Left renal pelvis (tissue), 4 donors: ENCODE measurements at regions not wholly inside any gene's neighbourhood (a gene's known extent, or its start where the extent isn't known, plus 50 kb on each side); places are given as distances from the start of the nearest gene placed in this dataset.

Experiments used
- DNase-seq, 4 donors: peaks; one replicate each; pipeline ENCODE4 v3.0.0-alpha.2; 2013; ENCODE audit warnings: low read depth in 4 of 4, low spot score in 3 of 4

DNA sequence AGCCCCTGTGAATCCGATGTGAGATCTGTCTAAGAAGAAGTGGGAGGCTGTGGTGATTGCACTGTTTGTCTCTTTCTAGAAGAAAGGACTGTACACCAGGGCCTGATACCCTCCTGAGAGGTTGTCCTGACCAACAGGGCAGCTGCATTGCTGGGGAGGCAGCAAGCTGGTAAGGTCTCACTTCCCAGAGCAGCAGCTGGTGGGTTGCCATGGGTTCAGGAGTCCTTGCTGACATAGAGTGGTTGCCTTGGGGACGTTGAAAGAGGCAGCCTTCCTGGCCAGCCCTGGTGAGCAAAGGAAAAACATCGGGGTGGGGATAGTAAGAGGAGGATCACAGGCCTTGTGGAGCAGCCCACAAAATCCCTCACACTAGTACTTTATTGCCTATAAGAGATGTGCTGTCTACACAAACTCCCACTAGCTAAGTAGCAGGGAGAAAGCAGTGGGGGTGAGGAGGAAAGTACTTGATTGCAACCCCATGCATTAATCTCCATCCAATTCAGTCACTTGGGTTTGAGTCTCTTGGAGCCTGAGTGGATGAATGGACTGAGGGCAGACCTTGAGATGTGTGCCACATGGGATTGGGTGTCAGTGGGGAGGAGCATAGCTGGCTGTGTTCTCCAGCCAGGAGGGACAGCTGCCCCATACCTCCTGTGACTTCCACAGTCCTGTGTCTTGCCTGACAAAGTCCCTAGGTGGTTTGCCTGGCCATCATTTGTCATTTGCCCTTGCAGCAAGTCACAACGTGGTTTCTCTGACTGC is 143.8 kb upstream of the RPL38 start:
- DNase-seq = no peak

DNA sequence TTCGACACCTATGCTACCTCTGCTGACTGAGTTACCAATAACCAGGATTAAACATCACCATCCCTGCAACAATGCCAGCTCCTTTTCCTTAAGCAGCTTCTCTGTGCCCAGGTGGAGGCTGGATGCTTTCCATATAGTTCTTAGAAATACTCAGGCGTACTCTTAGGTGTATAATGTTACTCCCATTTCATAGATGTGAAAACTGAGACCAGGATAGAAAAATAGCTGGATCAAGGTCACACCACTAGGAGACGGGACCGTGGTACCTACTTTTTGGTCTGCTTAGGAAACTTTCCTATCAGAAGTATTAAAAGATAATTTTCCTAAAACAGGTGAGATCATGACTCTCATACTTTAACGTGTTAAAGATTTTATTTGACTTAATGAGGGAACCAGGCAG is 141.7 kb upstream of the RPL38 start:
- DNase-seq = no peak

- no peak for DNase-seq
These were observed 141.2 kb upstream of the RPL38 start for GRCh38 chr17:74062234-74062633.

DNA sequence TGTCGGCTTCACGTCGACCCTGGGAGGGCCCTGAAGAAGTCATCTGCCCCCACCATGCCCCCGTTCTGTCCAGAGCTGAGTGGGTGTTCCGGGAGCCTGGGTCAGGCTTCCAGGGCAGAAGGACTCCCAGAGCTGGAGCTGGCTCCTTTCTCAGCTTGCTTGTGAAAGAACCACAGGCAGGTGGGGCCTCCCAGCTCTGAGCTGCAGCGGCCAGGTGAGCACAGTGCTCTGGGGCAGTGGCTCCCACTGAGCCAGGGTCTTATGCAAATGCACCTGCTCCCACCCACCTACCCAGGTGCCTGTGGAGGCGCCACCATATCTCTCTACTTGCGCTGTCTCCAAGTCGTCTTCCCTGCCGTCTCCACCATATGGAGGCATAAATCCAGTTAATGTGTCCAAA is 140.0 kb upstream of the RPL38 start:
- DNase-seq = no peak

GRCh38 chr17:74070374-74070773 is 133.1 kb upstream of the RPL38 start:
- DNase-seq = no peak

DNA sequence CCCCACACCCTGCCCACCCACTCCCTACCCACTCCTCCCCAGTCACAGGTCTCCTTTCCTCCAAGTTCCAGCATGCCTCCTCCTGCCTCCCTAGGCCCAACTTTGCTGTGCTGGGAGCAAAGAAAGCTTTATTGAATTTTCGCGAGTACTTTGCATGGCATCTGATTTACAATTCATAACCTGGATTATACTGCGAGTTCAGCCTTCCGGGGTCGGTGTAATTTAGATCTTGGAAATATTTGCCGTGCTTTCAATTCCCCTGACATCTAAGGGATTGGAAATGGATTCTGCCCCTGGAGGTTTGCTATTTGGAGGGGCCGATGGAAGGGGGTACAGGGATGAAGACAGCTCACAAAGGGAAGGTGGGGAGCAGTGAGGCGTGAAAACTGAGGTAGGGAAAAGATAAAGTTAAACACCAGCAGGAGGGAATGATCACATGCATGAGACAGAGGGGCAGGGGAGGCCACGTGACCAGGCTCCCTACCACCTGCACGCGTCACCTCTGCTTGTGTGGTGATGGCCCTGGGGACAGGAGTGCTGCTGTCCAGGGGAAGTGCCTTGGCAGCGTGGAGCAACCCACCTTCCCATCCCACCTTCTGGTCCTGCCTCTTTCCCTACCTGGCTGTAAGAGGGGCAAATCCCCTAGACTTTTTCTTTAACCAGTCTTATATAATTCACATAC is 132.3 kb upstream of the RPL38 start:
- no peak for DNase-seq

DNA sequence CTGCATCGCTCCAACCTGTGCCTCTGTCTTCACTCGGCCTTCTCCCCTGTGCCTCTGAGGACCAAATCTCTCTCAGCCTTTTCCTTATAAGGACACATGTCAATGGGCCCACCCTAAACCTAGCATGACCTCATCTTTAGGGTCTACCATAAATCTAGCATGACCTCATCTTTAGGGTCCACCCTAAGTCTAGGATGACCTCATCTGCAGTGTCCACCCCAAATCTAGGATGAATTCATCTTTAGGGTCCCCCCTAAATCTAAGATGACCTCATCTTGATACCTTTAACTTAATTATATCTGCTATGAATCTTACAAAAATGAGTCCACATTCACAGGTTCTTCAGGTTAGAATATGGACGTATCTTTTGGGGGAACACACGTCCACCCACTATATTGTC is 131.1 kb upstream of the RPL38 start:
- DNase-seq = no peak

DNA sequence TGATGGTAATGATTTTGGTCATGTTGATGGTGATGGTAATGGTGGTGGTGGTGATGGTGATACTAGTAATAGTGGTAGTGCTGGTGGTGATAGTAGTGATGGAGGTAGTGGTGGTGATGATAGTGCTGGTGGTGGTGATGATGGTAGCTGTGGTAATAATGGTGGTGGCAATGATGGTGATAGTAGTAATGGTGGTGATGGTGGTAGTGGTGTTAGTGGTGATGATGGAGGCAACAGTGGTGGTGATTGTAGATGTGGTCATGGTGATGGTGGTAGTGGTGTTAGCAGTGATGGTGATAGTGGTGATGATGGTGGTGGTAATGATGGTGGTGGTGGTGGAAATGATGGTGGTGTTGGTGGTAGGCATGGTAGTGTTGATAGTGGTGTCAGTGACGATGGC is 127.0 kb upstream of the RPL38 start:
- DNase-seq = no peak

- DNase-seq = no peak
These were observed 126.2 kb upstream of the RPL38 start for GRCh38 chr17:74077231-74077630.

DNA sequence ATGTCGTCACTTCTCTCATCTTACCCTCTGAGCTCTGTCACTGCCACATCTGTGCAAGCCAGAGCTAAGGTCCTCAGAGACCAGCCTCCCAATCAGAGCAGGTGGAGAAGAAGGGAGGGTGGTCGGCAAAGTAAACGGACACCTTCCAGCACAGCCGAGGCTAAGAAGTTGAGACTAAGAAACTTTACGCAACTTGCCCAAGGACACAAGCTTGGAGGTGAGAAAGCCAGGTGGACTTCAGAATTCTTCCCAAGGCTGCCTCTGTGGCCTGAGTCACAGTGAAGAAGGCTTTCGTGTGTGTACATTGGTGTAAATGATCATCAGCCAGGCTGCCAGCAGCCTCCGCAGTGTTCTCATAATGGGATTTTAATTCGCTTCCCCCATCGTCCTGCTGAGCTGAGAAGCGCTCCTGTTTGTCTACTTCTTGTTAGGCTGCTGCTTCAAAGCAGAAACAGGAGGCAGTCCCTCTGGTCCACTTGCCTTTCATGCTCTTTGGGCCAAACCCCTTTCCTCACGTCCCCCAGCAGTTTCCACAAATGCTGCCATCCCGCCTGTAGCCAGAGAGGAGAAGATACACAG is 125.0 kb upstream of the RPL38 start:
- DNase-seq = no peak

GRCh38 chr17:74079537-74080300 is 123.8 kb upstream of the RPL38 start:
- no peak for DNase-seq

DNA sequence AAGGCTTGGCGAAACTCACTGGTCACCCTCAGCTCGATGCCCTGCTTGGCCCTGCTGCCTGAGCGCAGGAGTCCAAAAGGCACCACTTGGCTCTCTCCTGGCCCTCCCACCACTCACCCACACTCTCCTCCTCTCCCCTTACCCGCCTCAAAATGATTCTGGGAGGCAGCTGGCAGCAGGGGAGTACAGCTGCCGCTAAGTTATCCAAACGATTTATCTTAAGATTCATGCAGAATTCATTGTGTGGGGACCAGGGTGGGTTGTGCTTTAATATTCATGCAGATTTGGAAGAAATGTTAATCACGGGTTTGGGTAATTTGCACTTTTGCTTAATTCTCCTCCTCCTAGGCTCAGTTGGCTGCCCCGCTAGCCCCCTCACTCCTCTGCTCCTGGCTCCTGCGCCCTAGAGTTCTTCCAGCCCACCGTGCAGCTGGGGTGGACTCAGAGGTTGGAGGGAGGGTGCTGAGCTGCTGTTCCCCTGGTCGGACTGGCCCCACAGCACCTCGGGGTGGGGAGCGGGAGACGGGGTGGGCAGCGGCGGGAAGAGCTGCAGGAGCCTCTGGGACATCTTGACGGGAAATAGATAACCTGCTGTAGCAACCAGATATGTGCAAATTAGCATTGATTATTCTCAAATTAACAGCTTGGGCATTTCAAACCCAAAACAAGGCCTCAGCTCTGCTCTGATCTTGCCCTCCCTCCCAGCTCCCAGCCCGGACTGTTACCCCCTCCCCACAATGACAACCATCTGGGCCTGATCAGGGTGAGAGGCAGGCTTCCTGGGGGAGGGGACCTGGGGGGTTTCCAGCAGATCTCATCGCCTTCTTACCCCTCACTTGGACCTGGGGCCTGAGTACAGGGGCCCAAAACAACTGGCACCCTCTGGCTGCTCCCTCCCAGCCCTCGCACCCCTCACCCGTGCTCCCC is 122.6 kb upstream of the RPL38 start:
- DNase-seq = no peak

GRCh38 chr17:74082886-74083285 is 120.6 kb upstream of the RPL38 start:
- DNase-seq = no peak

- no peak for DNase-seq
These were observed 120.2 kb upstream of the RPL38 start for GRCh38 chr17:74083321-74083720.

- DNase-seq = no peak
These were observed 118.0 kb upstream of the RPL38 start for GRCh38 chr17:74085434-74085833.

DNA sequence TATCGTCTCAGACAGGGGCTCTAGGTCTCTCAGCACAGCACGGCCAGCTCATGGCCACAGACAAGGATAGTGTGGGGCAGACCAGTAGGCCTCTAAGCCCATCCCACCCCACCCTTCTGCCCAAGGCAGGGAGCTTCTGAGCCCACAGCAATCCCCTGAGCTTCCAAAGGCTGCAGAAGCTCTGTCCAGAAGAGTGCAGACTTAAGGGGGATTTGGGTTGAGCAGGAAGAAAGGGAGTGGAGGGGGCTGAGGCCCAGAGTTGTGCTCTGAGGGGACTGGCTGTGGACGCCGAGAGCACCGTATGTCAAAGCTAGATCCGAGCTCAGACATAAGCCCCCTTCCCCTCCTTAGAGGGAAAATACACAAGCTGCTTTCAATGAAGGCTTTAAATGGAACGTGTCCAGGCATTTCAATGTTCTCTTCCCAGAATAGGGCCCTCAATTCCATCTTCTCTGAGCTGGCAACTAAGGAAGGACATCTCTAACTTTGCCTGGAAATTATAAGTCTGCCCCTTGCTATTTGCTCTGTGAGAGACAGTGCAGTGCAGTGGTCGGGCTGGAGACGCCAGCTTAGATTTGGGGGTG is 116.4 kb upstream of the RPL38 start:
- DNase-seq = no peak

- DNase-seq = no peak
These were observed 115.1 kb upstream of the RPL38 start for GRCh38 chr17:74088285-74088933.

DNA sequence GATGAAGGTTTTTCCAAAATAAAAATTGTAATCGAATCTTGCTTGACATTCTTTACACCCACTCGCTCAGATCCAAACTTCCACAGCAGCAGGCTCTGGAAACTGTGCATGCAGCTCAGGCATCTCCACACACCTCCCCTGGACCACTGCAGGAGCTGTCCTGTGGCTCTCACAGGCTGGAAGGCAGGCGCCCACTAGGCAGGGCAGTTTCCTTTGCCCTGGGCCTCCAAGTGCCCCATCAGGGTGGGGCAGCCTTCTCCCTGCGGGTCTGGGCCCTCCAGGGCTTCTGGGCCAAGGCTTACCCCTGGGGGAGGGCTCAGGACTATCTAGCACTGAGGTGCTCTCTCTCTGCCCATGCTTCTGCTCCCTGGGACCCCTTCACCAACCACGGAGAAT is 114.5 kb upstream of the RPL38 start:
- no peak for DNase-seq

- no peak for DNase-seq
These were observed 114.1 kb upstream of the RPL38 start for GRCh38 chr17:74089380-74089779.
